ENCODE measurements at regions not wholly inside any gene's neighbourhood (a gene's known extent, or its start where the extent isn't known, plus 50 kb on each side); places are given as distances from the start of the nearest gene placed in this dataset.
"Not testable (repeated sequence)": the region's sequence is repeated elsewhere in the genome, so short reads cannot be mapped to it uniquely, and the experiment has no call there.

GRCh38 chr16:58883131-58883530 lies 149.0 kb upstream of the GOT2 start:
- DNase-seq (ENCODE audit: low spot score) = no peak

- DNase-seq (ENCODE audit: low spot score) = no peak
Observed at GRCh38 chr16:58882292-58882691, 148.2 kb upstream of the GOT2 start.

GRCh38 chr16:58878641-58879040 lies 144.5 kb upstream of the GOT2 start:
- DNase-seq (ENCODE audit: low spot score) = not testable (repeated sequence)

GRCh38 chr16:58866935-58867334 lies 132.8 kb upstream of the GOT2 start:
- no peak for DNase-seq (ENCODE audit: low spot score)

DNA sequence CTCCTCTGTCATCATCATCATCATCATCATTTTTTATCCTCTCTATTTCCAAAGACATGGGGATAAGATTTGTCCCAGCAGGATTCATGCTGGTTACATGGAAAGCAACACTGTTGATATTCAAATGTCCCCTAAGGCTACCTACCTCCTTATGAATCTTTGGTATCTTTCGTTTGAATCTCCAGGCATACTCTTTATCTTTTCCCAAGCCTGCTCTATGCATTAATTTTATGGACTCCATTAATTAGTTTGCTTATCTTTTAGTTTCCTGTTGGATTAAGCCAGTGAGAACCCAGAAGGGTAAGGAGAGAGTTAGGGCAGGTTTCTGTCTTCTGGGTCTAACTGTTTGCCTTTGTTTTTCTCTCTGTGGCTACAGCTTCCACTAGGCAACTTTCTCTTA lies 129.6 kb upstream of the GOT2 start:
- DNase-seq (ENCODE audit: low spot score) = no peak

- no peak for DNase-seq (ENCODE audit: low spot score)
Observed at GRCh38 chr16:58863042-58863441, 128.9 kb upstream of the GOT2 start.

DNA sequence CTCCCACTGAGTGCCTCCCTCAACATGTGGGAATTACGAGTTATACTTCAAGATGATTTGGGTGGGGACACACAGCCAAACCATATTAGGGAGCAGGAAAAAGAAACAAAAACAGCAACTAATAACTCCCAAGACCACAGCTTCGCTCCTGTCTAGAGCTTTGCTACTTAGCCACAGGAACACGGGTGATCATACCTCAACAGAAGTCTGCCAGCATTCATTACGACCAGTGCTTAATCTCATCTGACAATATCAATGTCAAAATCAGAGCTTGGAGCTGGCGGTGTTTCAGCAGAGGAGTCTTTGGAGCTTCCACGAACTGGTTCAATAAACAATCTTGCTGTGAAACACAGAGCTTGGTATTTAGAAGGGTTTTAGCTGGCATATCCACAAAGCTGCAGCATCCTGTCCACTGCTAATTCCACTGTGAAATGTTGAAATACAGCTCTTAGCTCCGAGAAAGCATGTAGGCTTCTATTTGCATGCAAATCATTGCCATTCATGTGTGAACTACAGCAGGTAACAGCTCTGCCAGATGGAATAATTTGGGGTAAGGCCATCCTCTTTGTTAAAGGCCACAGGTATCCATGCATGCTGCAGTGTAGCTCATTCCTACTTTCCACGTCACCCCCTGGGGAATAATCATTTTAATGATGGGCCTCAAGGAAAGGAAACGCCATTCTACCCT lies 128.4 kb upstream of the GOT2 start:
- no peak for DNase-seq (ENCODE audit: low spot score)

- DNase-seq (ENCODE audit: low spot score) = no peak
Observed at GRCh38 chr16:58859958-58860669, 126.0 kb upstream of the GOT2 start.

DNA sequence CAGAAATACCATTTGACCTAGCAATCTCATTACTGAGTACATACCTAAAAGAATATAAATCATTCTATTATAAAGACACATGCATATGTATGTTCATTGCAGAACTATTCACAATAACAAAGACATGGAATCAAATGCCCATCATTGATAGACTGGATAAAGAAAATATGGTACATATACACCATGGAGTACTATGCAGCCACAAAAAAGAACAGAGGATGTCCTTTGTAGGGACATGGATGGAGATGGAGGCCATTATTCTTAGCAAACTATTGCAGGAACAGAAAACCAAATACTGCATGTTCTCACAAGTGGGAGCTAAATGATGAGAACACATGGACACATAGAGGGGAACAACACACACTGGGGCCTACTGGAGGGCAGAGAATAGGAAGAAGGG lies 124.5 kb upstream of the GOT2 start:
- not testable (repeated sequence) for DNase-seq (ENCODE audit: low spot score)

DNA sequence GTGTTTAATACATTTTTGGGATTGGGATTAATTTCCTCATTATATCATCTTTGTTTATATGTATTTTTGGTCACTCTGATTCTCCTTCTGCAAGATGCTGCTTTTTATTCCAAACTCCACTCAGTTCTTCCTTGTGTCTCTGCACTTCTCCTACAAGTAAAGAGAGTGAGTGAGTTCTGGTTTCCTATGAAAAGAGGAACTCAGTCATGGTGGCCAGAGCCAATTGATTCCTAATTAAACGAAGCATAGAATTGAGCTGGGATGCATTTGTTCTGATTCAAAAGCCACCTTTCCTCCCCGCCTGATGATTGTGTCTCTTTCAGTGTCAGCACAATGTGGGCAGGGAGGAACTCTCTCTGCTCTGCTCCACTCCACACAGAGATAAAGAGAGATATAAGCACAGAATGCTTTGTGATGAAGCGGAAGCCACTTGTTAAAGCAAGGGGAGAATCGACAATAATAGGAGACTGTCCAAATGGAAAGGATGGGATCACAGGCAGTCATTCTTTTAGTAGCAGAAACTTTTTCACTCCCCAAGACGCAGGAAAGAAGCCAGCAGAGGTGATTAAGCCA lies 121.3 kb upstream of the GOT2 start:
- no peak for DNase-seq (ENCODE audit: low spot score)

DNA sequence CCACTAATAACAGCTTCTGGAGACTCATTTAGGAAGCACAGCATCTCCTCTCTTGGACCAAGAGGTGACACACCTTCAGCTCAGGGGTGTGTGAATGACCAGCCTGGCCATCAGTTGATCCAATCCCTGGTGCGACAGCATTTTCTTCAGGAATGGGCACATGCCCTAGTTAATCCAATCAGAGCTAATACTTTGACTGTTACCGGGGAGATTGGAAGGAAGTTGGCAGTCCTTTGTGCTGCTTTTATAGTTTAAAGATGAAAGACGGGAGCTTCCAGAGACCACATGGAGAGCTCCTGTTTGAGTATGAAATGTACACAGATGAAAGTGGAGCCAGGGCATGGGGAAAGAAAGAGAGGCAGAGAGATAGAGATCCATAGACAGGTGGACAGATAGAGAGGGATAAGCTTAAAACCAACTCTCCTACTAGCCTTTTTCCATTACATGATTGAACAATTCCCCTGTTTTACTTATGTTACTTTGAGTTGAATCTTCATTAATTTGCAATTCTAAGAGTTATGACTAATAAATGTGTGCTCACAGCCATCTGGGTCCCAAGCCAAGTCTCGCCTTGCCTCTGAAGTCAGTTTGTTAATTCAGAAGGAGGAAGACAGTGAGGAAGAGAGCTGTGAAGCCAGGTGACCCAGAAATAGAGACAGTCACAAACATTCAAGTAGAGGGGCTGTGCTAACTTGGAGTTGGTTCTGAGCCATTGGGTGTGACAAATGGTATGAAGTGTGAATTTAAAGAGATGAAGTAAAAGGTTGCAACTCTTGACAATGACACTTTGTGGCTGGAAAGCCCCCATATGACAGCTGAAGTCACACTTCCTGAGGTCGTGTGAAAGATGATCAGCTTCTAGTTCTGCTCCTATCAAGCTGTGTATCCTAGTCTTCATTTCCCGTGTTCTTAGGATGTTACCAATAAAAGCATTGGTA lies 120.0 kb upstream of the GOT2 start:
- no peak for DNase-seq (ENCODE audit: low spot score)

DNA sequence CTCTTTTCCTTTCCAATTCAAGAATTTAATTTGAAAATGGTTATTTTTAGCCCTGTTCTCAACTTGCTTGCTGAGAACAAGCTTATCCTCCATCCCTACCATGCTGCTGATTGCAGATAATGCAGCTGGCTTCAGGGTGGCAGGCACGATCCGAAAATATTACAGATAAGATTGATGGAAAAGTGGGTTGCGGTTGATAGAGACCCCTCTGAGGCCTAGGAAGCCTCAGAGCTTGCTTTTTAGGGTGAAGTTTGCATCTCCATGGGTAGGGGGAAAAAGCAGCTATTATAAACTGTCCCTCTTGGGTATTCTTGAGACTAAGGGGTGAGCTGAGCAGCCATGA lies 116.5 kb upstream of the GOT2 start:
- DNase-seq (ENCODE audit: low spot score) = no peak

GRCh38 chr16:58850019-58850677 lies 116.0 kb upstream of the GOT2 start:
- no peak for DNase-seq (ENCODE audit: low spot score)

DNA sequence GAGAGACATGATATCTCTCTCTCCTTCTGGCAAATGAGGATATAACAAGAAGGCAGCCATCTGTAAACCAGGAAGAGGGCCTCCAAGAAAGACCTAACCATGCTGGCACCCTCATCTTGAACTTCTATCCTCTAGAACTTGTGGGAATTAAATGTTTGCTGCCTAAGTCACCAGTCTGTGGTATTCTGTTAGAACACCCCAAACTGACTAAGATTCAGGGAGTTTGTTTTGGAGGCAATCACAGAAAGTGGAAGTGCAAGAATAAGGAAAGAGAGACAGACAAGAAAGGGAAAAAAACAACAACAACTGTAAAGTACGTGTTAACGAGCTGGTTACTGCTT lies 114.5 kb upstream of the GOT2 start:
- DNase-seq (ENCODE audit: low spot score) = no peak

DNA sequence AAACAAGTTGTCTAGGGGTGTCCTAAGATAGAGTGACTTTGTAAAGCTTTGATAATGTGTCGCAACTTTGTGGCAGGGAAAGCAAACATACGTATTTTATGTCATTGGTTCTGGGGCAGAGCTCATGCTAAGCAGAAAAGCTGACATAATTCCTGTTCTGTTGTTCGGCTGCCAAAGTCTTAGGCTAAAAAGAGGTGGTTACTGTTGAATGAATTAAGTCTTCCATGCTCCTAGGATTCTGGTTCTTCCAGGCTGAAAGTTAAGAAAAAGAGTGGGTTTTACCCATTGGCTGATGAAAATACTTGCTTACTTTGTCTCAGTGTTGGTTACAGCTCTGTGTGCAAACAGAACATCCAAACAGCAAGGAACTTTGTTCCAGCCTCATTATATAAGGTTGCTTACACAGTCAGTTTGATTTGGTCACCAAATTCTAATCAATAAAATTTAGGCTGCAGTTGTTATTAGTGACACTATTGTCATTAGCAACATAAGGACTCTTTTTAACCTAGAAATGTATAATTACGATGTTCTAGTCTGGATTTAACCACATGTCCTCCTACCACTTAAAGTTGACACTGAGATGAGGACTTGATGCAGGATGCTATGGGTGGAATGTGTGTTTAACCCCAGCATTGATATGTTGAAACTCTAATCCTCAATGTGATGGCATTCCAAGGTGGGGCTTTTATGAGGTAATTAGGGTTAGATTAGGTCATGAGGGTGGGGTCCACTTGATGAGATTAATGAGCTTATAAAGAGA lies 114.0 kb upstream of the GOT2 start:
- DNase-seq (ENCODE audit: low spot score) = no peak

GRCh38 chr16:58846226-58846625 lies 112.1 kb upstream of the GOT2 start:
- not testable (repeated sequence) for DNase-seq (ENCODE audit: low spot score)

GRCh38 chr16:58843675-58844074 lies 109.6 kb upstream of the GOT2 start:
- DNase-seq (ENCODE audit: low spot score) = no peak

GRCh38 chr16:58842746-58843145 lies 108.6 kb upstream of the GOT2 start:
- no peak for DNase-seq (ENCODE audit: low spot score)

DNA sequence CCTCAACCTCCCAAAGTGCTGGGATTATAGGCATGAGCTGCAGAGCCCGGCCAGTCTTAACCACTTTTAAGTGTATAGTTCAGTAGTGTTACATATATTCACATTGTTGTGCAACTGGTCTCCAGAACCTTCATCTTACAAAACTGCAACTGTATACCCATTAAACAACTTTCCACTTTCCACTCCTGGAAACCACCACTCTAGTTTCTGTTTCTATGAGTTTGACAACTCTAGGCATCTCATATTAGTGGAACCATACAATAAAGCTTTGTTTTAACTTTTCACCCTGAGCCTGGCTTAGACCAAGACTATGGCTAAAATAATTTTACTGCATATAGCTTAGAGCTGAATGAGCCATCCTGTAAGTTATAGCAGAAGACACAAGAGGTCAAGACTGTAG lies 108.0 kb upstream of the GOT2 start:
- no peak for DNase-seq (ENCODE audit: low spot score)

DNA sequence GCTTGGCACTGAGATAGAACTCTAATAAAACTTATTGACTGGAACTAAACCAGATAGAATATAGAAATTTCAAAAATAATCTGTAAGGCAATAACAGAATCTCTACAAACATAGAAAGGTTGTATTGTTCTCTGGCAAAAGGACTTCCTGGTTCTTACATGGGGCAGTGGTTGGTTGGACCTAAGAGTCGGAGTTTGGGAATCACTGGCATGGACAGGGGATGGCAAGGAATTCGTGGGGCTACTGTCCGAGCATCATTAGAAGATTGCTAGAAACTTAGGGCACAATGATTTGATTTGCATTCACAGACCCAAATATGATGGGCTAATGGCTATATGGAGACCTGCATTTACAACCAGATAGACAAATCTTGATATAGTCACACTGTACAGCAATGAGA lies 103.8 kb upstream of the GOT2 start:
- no peak for DNase-seq (ENCODE audit: low spot score)

DNA sequence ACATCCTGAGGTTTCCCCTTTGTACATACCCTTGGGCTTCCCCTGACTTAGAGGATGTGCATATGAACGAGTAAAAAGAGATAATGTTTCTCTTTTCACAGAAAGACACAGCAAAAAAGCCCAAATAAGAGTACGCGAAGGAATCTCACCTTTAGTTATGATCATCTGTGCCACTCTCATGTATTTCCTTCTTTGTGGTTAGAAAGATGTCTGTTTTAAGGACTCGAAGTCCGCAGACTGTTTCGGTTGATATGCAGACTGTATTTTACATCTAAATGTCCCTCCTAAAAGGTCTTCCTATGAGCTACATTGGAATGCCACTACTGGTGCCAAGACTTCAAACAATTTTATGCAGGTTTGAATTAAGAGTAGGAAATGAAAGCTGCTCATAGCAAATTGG lies 102.3 kb upstream of the GOT2 start:
- DNase-seq (ENCODE audit: low spot score) = no peak
